Daoy (cell line): ENCODE measurements at regions not wholly inside any gene's neighbourhood (a gene's known extent, or its start where the extent isn't known, plus 50 kb on each side); places are given as distances from the start of the nearest gene placed in this dataset.

Experiments used
- DNase-seq: peaks from one replicate; pipeline ENCODE4 v3.0.0-alpha.2; 2015; ENCODE audit warnings: low read depth

DNA sequence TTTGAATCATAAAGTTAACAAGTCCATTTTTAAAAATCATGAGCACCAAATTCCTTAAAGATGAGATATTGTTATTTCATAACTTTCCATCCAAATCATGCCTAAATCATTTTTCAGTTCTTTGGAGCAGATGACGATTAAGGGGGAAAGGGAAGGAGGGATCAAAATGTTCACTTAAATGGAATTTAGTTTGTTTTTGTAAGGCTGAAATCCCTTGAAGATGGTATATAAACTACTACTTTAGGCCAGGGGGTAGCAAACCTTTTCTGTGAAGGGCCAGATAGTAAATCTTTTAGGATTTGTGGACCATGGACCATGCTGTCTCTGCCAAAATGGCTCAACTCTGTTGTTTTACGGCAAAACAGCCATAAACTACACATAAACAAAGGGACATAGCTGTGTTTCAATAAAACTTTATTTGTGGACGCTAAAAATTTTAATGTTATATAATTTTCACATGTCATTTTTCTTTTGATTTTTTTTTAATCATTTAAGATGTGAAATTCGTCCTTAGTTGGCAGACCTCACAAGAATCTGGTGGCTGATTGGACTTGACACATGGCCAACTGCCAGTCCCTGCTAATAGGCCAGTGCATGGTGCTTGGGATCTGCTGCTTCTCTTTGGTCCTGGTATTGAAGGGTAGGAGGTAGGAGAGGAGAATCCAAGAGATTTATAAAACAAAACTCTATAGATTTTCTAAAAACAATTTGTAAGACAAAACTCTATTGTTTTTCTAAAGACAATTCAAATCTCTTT, 52.0 kb upstream of the RTN4 start:
- no peak for DNase-seq

DNA sequence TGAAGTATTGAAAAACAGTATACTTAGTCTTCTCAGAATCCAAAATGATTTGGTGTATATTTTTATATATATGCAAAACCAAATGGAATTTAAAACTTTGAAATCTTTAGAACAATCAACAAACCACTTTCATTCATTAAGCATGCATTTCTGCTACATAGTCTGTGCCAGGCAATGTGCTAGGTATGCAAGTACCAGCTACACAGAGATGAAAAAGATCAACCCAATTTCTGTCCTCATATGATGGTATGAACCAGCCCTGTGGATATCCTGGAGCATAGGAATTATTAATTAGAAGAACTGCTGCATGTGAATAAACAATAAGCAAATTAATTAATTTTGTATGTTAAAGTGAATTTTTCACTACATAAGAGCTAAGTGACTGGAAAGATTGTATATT, 51.2 kb upstream of the RTN4 start:
- DNase-seq, result no peak

DNA sequence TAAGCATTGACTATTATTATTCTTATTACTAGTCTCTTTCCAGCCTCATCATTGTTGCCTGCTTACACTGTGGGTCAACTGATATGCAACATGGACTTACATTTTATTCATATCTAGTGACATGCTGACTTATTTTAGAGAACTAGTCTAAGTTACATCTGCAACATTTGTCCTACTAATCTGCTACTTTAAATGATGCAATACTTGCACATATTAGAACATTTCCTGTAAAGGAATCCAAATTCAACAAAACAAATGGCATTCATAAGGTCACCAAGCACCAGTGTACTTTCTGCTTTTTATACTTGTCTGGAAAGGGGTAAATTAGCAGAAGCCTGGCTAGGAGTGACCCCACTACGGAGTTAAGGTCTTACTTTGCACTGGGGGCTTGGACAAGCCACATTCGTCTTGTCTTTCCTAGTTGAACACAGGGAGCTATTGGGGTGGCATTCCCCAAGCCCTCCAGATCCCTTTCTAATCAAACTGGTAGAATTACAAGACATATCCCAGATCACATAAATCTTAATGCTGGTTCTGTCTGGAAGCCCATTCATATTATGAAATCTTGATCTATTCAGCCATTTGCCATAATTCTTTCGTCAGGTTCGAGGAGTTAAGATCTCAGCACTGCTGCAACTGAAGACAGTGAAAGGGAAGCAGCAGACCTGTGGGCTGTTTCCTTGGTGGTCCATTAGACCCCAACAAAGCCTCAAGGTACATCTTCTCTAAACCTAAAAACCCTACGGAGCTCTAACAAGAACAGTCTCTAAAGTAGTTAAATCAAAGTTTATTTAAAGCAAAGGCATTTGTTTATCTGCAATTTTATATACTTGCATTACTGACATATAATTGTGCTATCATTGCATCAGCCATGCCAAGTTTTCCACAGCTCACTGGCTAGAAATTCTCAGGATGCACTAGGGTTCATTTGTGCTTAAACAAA, 49.9 kb upstream of the RTN4 start:
- DNase-seq, result no peak
